IMR-90 (cell line): ENCODE measurements at regions not wholly inside any gene's neighbourhood (a gene's known extent, or its start where the extent isn't known, plus 50 kb on each side); places are given as distances from the start of the nearest gene placed in this dataset.

ENCODE experiments used
- ATAC-seq: fragments of 200-7000 bp; cut with Tn5 transposase; 2 replicates; pipeline ENCODE4 v1.9.1; 2020; ENCODE audit warnings: low read depth, mild to moderate bottlenecking, moderate library complexity
- BruUV-seq: library from RNA; stranded (reverse); fragments of 400-500 nt; replicated peaks from 2 replicates; lab custom pipeline; 2021; lab: Mats Ljungman, UMichigan
- CTCF ChIA-PET: fragments of 300-600 bp; formaldehyde crosslinking; extraction: SDS; loops from one replicate; lab custom pipeline; 2021; ENCODE audit warnings: antibody characterized with exemption; lab: Yijun Ruan, JAX
- POLR2A ChIA-PET: fragments of 300-600 bp; sonication (Branson Sonifier 250); formaldehyde crosslinking; loops from one replicate; lab custom pipeline; 2022; ENCODE audit warnings: antibody characterized with exemption; ENCODE audit not compliant: unreplicated experiment; lab: Charles Lee
- DNase-seq: peaks from one replicate; pipeline ENCODE4 v3.0.0; 2013
- H2AFZ ChIP-seq: replicated peaks from 2 replicates; pipeline ENCODE3; 2013; ENCODE audit warnings: low read length, mild to moderate bottlenecking; ENCODE audit not compliant: poor library complexity
- H2AK5ac ChIP-seq: 2 replicates; pipeline ENCODE4 v1.6.1; 2013; ENCODE audit warnings: low read depth, low read length, inconsistent platforms
- H2AK9ac ChIP-seq: replicated peaks from 2 replicates; pipeline ENCODE3; 2013; ENCODE audit warnings: mild to moderate bottlenecking, low read depth, low read length, moderate library complexity; ENCODE audit not compliant: poor library complexity
- H2BK120ac ChIP-seq: 2 replicates; pipeline ENCODE4 v1.6.1; 2013; ENCODE audit warnings: low read depth, low read length, inconsistent platforms
- H2BK15ac ChIP-seq: 3 replicates; pipeline ENCODE4 v1.6.1; 2013; ENCODE audit warnings: low read depth, low read length, inconsistent platforms
- H2BK20ac ChIP-seq: 2 replicates; pipeline ENCODE4 v1.6.1; 2013; ENCODE audit warnings: low read depth, mild to moderate bottlenecking, inconsistent platforms, low read length, moderate library complexity
- H2BK5ac ChIP-seq: 2 replicates; pipeline ENCODE4 v1.6.1; 2013; ENCODE audit warnings: mild to moderate bottlenecking, low read depth, low read length, inconsistent platforms; ENCODE audit not compliant: poor library complexity, severe bottlenecking
- H3K14ac ChIP-seq: replicated peaks from 2 replicates; pipeline ENCODE4 v1.6.1; 2013; ENCODE audit warnings: low read depth, low read length, inconsistent platforms
- H3K18ac ChIP-seq: 2 replicates; pipeline ENCODE4 v1.6.1; 2013; ENCODE audit warnings: low read depth, low read length, control low read depth
- H3K23ac ChIP-seq: 2 replicates; pipeline ENCODE4 v1.6.1; 2013; ENCODE audit warnings: low read depth, low read length, inconsistent platforms
- H3K27ac ChIP-seq: 2 replicates; pipeline ENCODE4 v1.5.1; 2013; ENCODE audit warnings: mild to moderate bottlenecking, control low read depth, low read length; ENCODE audit not compliant: insufficient read depth
- H3K27me3 ChIP-seq: 2 replicates; pipeline ENCODE4 v1.6.1; 2013; ENCODE audit warnings: low read length; ENCODE audit not compliant: control insufficient read depth, insufficient read depth
- H3K36me3 ChIP-seq: 2 replicates; pipeline ENCODE4 v1.6.1; 2013; ENCODE audit warnings: low read length, mixed read lengths; ENCODE audit not compliant: control insufficient read depth, insufficient read depth
- H3K4ac ChIP-seq: 2 replicates; pipeline ENCODE4 v1.6.1; 2013; ENCODE audit warnings: low read depth, low read length, inconsistent platforms
- H3K4me1 ChIP-seq: 2 replicates; pipeline ENCODE4 v1.6.1; 2013; ENCODE audit warnings: low read length, mixed read lengths; ENCODE audit not compliant: control insufficient read depth, insufficient read depth
- H3K4me2 ChIP-seq: 2 replicates; pipeline ENCODE4 v1.6.1; 2013; ENCODE audit warnings: low read depth, mild to moderate bottlenecking, control low read depth, low read length, moderate library complexity
- H3K4me3 ChIP-seq: 2 replicates; pipeline ENCODE4 v1.5.1; 2013; ENCODE audit warnings: low read depth, mild to moderate bottlenecking, control low read depth, low read length, moderate library complexity; ENCODE audit not compliant: insufficient read depth
- H3K56ac ChIP-seq: 2 replicates; pipeline ENCODE4 v1.6.1; 2013; ENCODE audit warnings: low read length, inconsistent platforms; ENCODE audit not compliant: insufficient read depth; ENCODE audit errors: extremely low read depth
- H3K79me1 ChIP-seq, 2 experiments: 2 replicates each; pipeline ENCODE4 v1.6.1; 2013; ENCODE audit warnings: low read length in 2 of 2, inconsistent platforms in 1 of 2, low read depth in 1 of 2
- H3K9ac ChIP-seq: 2 replicates; pipeline ENCODE4 v1.6.1; 2013; ENCODE audit warnings: low read depth, low read length, control low read depth
- H3K9me1 ChIP-seq: 2 replicates; pipeline ENCODE4 v1.6.1; 2013; ENCODE audit warnings: low read length, inconsistent platforms; ENCODE audit not compliant: insufficient read depth
- H3K9me3 ChIP-seq: 2 replicates; pipeline ENCODE4 v1.6.1; 2013; ENCODE audit warnings: low read length; ENCODE audit not compliant: control insufficient read depth, insufficient read depth
- H4K20me1 ChIP-seq: 2 replicates; pipeline ENCODE4 v1.6.1; 2013; ENCODE audit warnings: low read length, inconsistent platforms; ENCODE audit not compliant: insufficient read depth
- H4K5ac ChIP-seq: 2 replicates; pipeline ENCODE4 v1.6.1; 2013; ENCODE audit warnings: mild to moderate bottlenecking, low read depth, low read length, control low read depth
- H4K8ac ChIP-seq, 2 experiments: 2 replicates each; pipeline ENCODE4 v1.6.1; 2013; ENCODE audit warnings: low read depth in 2 of 2, low read length in 2 of 2, control low read depth in 1 of 2, inconsistent platforms in 1 of 2
- H4K91ac ChIP-seq: 2 replicates; pipeline ENCODE4 v1.6.1; 2013; ENCODE audit warnings: low read depth, low read length, inconsistent platforms; ENCODE audit not compliant: insufficient read depth
- BHLHE40 ChIP-seq: fragments of 150-350 bp; IDR thresholded peaks from 2 replicates; pipeline ENCODE4 v1.6.1; 2016; ENCODE audit warnings: mild to moderate bottlenecking, low read depth, low read length
- CEBPB ChIP-seq: IDR thresholded peaks from 2 replicates; pipeline ENCODE4 v1.6.1; 2012; ENCODE audit warnings: low read depth, low read length, improper control_type of control experiment
- CHD1 ChIP-seq: IDR thresholded peaks from 2 replicates; pipeline ENCODE4 v1.6.1; 2012; ENCODE audit warnings: low read depth, low read length, improper control_type of control experiment
- CTCF ChIP-seq: conservative IDR thresholded peaks from 2 replicates; pipeline ENCODE4 v1.5.1; 2012; ENCODE audit warnings: mild to moderate bottlenecking, low read depth, low read length, improper control_type of control experiment
- ELK1 ChIP-seq: fragments of 150-350 bp; IDR thresholded peaks from 2 replicates; pipeline ENCODE4 v1.6.1; 2016; ENCODE audit warnings: low read depth, mild to moderate bottlenecking, low read length, moderate library complexity, borderline replicate concordance
- FOS ChIP-seq: fragments of 150-350 bp; IDR thresholded peaks from 2 replicates; pipeline ENCODE4 v1.6.1; 2016; ENCODE audit warnings: low read depth, low read length
- MAFK ChIP-seq: IDR thresholded peaks from 2 replicates; pipeline ENCODE4 v1.6.1; 2012; ENCODE audit warnings: low read depth, low read length, improper control_type of control experiment
- MAZ ChIP-seq: IDR thresholded peaks from 2 replicates; pipeline ENCODE4 v1.6.1; 2012; ENCODE audit warnings: low read depth, mild to moderate bottlenecking, low read length, improper control_type of control experiment, moderate library complexity, borderline replicate concordance
- MXI1 ChIP-seq: IDR thresholded peaks from 2 replicates; pipeline ENCODE4 v1.6.1; 2012; ENCODE audit warnings: low read depth, mild to moderate bottlenecking, low read length, moderate library complexity, borderline replicate concordance
- NFE2L2 ChIP-seq: fragments of 150-350 bp; IDR thresholded peaks from 2 replicates; pipeline ENCODE4 v1.6.1; 2016; ENCODE audit warnings: low read depth, mild to moderate bottlenecking, low read length
- POLR2A ChIP-seq: IDR thresholded peaks from 2 replicates; pipeline ENCODE4 v1.6.1; 2012; ENCODE audit warnings: mild to moderate bottlenecking, low read depth, low read length
- RAD21 ChIP-seq: IDR thresholded peaks from 2 replicates; pipeline ENCODE4 v1.6.1; 2012; ENCODE audit warnings: low read length, improper control_type of control experiment
- RCOR1 ChIP-seq: IDR thresholded peaks from 2 replicates; pipeline ENCODE4 v1.6.1; 2012; ENCODE audit warnings: mild to moderate bottlenecking, low read length, improper control_type of control experiment; ENCODE audit not compliant: insufficient replicate concordance
- RFX5 ChIP-seq: IDR thresholded peaks from 2 replicates; pipeline ENCODE4 v1.8.0; 2012; ENCODE audit warnings: low read depth, mild to moderate bottlenecking, low read length, moderate library complexity
- SMC3 ChIP-seq: fragments of 150-350 bp; IDR thresholded peaks from 2 replicates; pipeline ENCODE4 v1.6.1; 2016; ENCODE audit warnings: low read depth, mild to moderate bottlenecking, antibody characterized with exemption, low read length, moderate library complexity
- USF2 ChIP-seq: fragments of 150-350 bp; IDR thresholded peaks from 2 replicates; pipeline ENCODE4 v1.6.1; 2017; ENCODE audit warnings: mild to moderate bottlenecking, antibody characterized with exemption, low read length, low read depth
- WGBS, 2 experiments: methylation state at CpG; one replicate each; pipeline versions ENCODE4 v1.1.5 to v1.1.7; 2013; ENCODE audit warnings: missing lambda C conversion rate in 2 of 2; ENCODE audit not compliant: insufficient read length in 1 of 2; ENCODE audit errors: extremely low coverage in 2 of 2; 5-methylcytosine and 5-hydroxymethylcytosine counted together
- dilution Hi-C: fragments of 300-500 bp; cut with HindIII; formaldehyde crosslinking; loops from one replicate; pipeline ENCODE4 v1.14.3; 2018; ENCODE audit warnings: low sequenced_read_pairs; ENCODE audit not compliant: unreplicated experiment
- in situ Hi-C: fragments of 300-500 bp; cut with MboI; formaldehyde crosslinking; loops from 3 replicates; pipeline ENCODE4 v1.14.3; 2019; ENCODE audit warnings: low sequenced_read_pairs, inconsistent platforms, mixed read lengths
- intact Hi-C: fragments of 100-400 bp; cut with micrococcal nuclease; formaldehyde crosslinking; loops from 2 replicates; pipeline ENCODE4 v1.10.0; 2022

DNA sequence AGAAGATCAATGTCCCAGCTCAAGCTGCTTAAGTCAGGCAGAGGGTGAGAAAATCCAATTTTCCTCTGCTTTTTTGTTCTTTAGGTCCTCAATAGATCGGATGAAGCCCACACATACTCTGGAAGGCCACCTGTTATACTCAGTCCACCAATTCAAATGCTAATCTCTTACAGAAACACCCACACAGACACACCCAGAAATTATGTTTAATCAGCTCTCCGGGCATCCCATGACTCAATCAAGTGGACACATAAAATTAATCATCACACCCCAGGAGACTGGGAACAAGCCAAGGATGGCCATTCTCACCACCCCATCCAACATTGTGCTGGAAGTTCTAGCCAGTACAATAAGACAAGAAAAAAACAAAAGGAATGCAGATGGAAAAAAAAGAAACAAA is 67.8 kb upstream of the SLC24A5 start:
- H2BK20ac ChIP-seq: no peak overlapping the region
- H3K9me3 ChIP-seq: no peaks in the 10 kb centered on the region
- H3K23ac ChIP-seq: no peak overlapping the region
- no peaks in the 10 kb centered on the region for H3K9me1 ChIP-seq
- CTCF ChIA-PET: no interaction called here
- BruUV-seq: no TSS peak
- in situ Hi-C loops (no loop called here), intact Hi-C loops (no loop called here), dilution Hi-C loops (no loop called here)
- no peak overlapping the region for H4K8ac ChIP-seq
- no peaks in the 10 kb centered on the region for H4K20me1 ChIP-seq
- H3K27ac ChIP-seq: no peak overlapping the region
- WGBS, 2 experiments: no CpG with 5 or more reads among the region's 2 CpGs
- H3K56ac ChIP-seq: no peak overlapping the region
- H4K91ac ChIP-seq: no peak overlapping the region
- no peak for TF ChIP-seq USF2
- TF ChIP-seq RFX5: no peak
- no peak for TF ChIP-seq NFE2L2
- TF ChIP-seq MAFK: no peak
- no peak for TF ChIP-seq RCOR1
- no peak for TF ChIP-seq MAZ
- TF ChIP-seq CEBPB: no peak
- TF ChIP-seq CTCF: no peak
- no peak for TF ChIP-seq BHLHE40
- no peak for TF ChIP-seq ELK1
- no peak for TF ChIP-seq SMC3
- no peak for TF ChIP-seq RAD21
- no peak for TF ChIP-seq CHD1
- TF ChIP-seq FOS: no peak
- no peak for TF ChIP-seq POLR2A
- no peak for TF ChIP-seq MXI1
- H2BK120ac ChIP-seq: no peak overlapping the region
- H3K79me1 ChIP-seq: no peaks in the 10 kb centered on the region
- no peak overlapping the region for H3K4me3 ChIP-seq
- H3K18ac ChIP-seq: no peak overlapping the region
- H2BK15ac ChIP-seq: no peak overlapping the region
- H3K4me1 ChIP-seq: no peaks in the 10 kb centered on the region
- no peaks in the 10 kb centered on the region for H3K36me3 ChIP-seq
- H3K4me2 ChIP-seq: no peak overlapping the region
- no peak for DNase-seq
- no peak overlapping the region for H2AK5ac ChIP-seq
- H3K14ac ChIP-seq: no peak overlapping the region
- H3K9ac ChIP-seq: no peak overlapping the region
- ATAC-seq: no peak
- H4K5ac ChIP-seq: no peak overlapping the region
- POLR2A ChIA-PET: no interaction called here
- no peak overlapping the region for H3K4ac ChIP-seq
- no peak overlapping the region for H2AK9ac ChIP-seq
- H2BK5ac ChIP-seq: no peak overlapping the region
- H2AFZ ChIP-seq: no peak overlapping the region
- H3K27me3 ChIP-seq: no peaks in the 10 kb centered on the region
